ENCODE measurements at regions not wholly inside any gene's neighbourhood (a gene's known extent, or its start where the extent isn't known, plus 50 kb on each side); places are given as distances from the start of the nearest gene placed in this dataset.

DNA sequence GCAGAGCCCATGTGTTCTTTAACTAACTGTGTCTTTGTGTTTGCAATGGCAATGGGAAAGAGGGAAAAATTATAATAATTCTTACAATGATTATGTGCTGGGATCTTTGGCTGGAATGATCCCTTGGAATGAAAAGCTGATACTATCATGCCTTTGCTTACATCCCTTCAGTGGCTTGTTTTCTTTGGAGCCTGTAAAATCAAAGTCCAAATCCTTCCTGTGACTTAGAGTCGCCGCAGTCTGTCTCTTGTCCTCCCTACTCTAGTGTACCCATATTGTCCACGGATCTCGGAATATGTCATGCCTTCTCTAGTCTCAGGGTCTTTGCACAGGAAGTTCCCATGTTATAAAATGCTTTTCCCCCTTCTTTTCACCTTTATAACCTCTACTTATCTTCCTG is 111.7 kb upstream of the MAF start:
- TF ChIP-seq, protein P1, sequence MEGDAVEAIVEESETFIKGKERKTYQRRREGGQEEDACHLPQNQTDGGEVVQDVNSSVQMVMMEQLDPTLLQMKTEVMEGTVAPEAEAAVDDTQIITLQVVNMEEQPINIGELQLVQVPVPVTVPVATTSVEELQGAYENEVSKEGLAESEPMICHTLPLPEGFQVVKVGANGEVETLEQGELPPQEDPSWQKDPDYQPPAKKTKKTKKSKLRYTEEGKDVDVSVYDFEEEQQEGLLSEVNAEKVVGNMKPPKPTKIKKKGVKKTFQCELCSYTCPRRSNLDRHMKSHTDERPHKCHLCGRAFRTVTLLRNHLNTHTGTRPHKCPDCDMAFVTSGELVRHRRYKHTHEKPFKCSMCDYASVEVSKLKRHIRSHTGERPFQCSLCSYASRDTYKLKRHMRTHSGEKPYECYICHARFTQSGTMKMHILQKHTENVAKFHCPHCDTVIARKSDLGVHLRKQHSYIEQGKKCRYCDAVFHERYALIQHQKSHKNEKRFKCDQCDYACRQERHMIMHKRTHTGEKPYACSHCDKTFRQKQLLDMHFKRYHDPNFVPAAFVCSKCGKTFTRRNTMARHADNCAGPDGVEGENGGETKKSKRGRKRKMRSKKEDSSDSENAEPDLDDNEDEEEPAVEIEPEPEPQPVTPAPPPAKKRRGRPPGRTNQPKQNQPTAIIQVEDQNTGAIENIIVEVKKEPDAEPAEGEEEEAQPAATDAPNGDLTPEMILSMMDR (IDR thresholded peaks at IDR 0.05): no peak
- TF ChIP-seq POLR2A (IDR thresholded peaks at IDR 0.05): no peak
